Smooth muscle cell (in vitro differentiated cells): ENCODE measurements at regions not wholly inside any gene's neighbourhood (a gene's known extent, or its start where the extent isn't known, plus 50 kb on each side); places are given as distances from the start of the nearest gene placed in this dataset.
A peak's percentile ranks its signal among the peaks of the same experiment; 100 is the strongest.

ENCODE experiments used
- DNase-seq: peaks from one replicate; lab custom pipeline; 2025; ENCODE audit not compliant: unreplicated experiment; lab: John Stamatoyannopoulos, UW
- H2AFZ ChIP-seq: fragments of 200-600 bp; sonication (generic); 2 replicates; pipeline ENCODE4 v1.6.0; 2016; ENCODE audit warnings: antibody characterized with exemption, low read depth, mild to moderate bottlenecking
- H3F3A ChIP-seq: fragments of 200-600 bp; sonication (generic); 2 replicates; pipeline ENCODE4 v1.6.0; 2017; ENCODE audit warnings: antibody characterized with exemption, low read depth
- H3K27ac ChIP-seq: fragments of 200-600 bp; sonication (generic); 2 replicates; pipeline ENCODE4 v1.5.1; 2016; ENCODE audit warnings: low read depth, mild to moderate bottlenecking
- H3K27me3 ChIP-seq: fragments of 200-600 bp; sonication (generic); 2 replicates; pipeline ENCODE4 v1.6.1; 2016; ENCODE audit warnings: low read depth, mild to moderate bottlenecking
- H3K36me3 ChIP-seq: fragments of 200-600 bp; sonication (generic); 2 replicates; pipeline ENCODE4 v1.5.1; 2016; ENCODE audit warnings: low read depth
- H3K4me1 ChIP-seq: fragments of 200-600 bp; sonication (generic); 2 replicates; pipeline ENCODE4 v1.5.1; 2016; ENCODE audit warnings: low read depth
- H3K4me2 ChIP-seq: fragments of 200-600 bp; sonication (generic); 2 replicates; pipeline ENCODE4 v1.6.0; 2016; ENCODE audit warnings: mild to moderate bottlenecking
- H3K4me3 ChIP-seq: fragments of 200-600 bp; sonication (generic); 2 replicates; pipeline ENCODE4 v1.5.1; 2016; ENCODE audit warnings: mild to moderate bottlenecking
- H3K79me2 ChIP-seq: fragments of 200-600 bp; sonication (generic); 2 replicates; pipeline ENCODE4 v1.6.0; 2016; ENCODE audit warnings: low read depth, mild to moderate bottlenecking
- H3K9ac ChIP-seq: fragments of 200-600 bp; sonication (generic); 2 replicates; pipeline ENCODE4 v1.6.0; 2016; ENCODE audit warnings: low read depth
- H3K9me3 ChIP-seq: fragments of 200-600 bp; sonication (generic); replicated peaks from 2 replicates; pipeline ENCODE4 v1.5.1; 2016; ENCODE audit warnings: low read depth
- H4K20me1 ChIP-seq: fragments of 200-600 bp; sonication (generic); 2 replicates; pipeline ENCODE4 v1.6.0; 2016; ENCODE audit warnings: low read depth
- CTCF ChIP-seq: fragments of 200-600 bp; sonication (generic); IDR thresholded peaks from 2 replicates; pipeline ENCODE4 v1.5.1; 2017; ENCODE audit warnings: borderline replicate concordance, mild to moderate bottlenecking, antibody characterized with exemption; ENCODE audit not compliant: insufficient read depth, poor library complexity, severe bottlenecking
- WGBS: methylation state at CpG from one replicate; pipeline ENCODE4 v1.1.7; 2016; ENCODE audit warnings: low lambda C conversion rate; 5-methylcytosine and 5-hydroxymethylcytosine counted together

- Histone ChIP-seq H3K27ac (no peak overlapping the region), H3K36me3 (no peaks in the 10 kb centered on the region), H3K4me2 (no peak overlapping the region), H3K4me3 (no peak overlapping the region), H2AFZ (no peak overlapping the region), H3K79me2 (no peaks in the 10 kb centered on the region), H3K9ac (no peak overlapping the region), H3K9me3 (no peaks in the 10 kb centered on the region), H3K27me3 (no peaks in the 10 kb centered on the region), H3F3A (no peaks in the 10 kb centered on the region), H3K4me1 (no peaks in the 10 kb centered on the region), H4K20me1 (no peaks in the 10 kb centered on the region)
- no peak for DNase-seq
- WGBS = 92% methylated on average over 2 of the region's 2 CpGs
- no peak for TF ChIP-seq CTCF
Measured at GRCh38 chr6:113172531-113172966, 684.6 kb upstream of the MARCKS start.

GRCh38 chr6:113178349-113178748, 678.8 kb upstream of the MARCKS start:
- H3K9ac ChIP-seq = no peak overlapping the region
- no peak overlapping the region for H2AFZ ChIP-seq
- TF ChIP-seq CTCF = no peak
- no peak overlapping the region for H3K27ac ChIP-seq
- H3K9me3 ChIP-seq = no peaks in the 10 kb centered on the region
- H3K4me2 ChIP-seq = no peak overlapping the region
- no peak overlapping the region for H3K4me3 ChIP-seq
- H3K27me3 ChIP-seq = no peaks in the 10 kb centered on the region
- no peaks in the 10 kb centered on the region for H3F3A ChIP-seq
- no peaks in the 10 kb centered on the region for H3K36me3 ChIP-seq
- no peaks in the 10 kb centered on the region for H3K4me1 ChIP-seq
- H3K79me2 ChIP-seq = no peaks in the 10 kb centered on the region
- no peaks in the 10 kb centered on the region for H4K20me1 ChIP-seq
- no peak for DNase-seq

- TF ChIP-seq CTCF = no peak
- no peak overlapping the region for H3K4me3 ChIP-seq
- H3K9ac ChIP-seq = no peak overlapping the region
- 96% methylated on average over 3 of the region's 3 CpGs for WGBS
- H3K4me2 ChIP-seq = no peak overlapping the region
- H3K4me1 ChIP-seq = no peaks in the 10 kb centered on the region
- DNase-seq = no peak
- H3K79me2 ChIP-seq = no peaks in the 10 kb centered on the region
- no peaks in the 10 kb centered on the region for H3K9me3 ChIP-seq
- H3F3A ChIP-seq = peaks cover 5% of the 10 kb centered on the region
- H3K27me3 ChIP-seq = no peaks in the 10 kb centered on the region
- no peak overlapping the region for H3K27ac ChIP-seq
- H2AFZ ChIP-seq = no peak overlapping the region
- H3K36me3 ChIP-seq = no peaks in the 10 kb centered on the region
- no peaks in the 10 kb centered on the region for H4K20me1 ChIP-seq
Measured at GRCh38 chr6:113181164-113181563, 676.0 kb upstream of the MARCKS start.

- DNase-seq = no peak
- H4K20me1 ChIP-seq = no peaks in the 10 kb centered on the region
- no peak overlapping the region for H3K4me3 ChIP-seq
- no peak for TF ChIP-seq CTCF
- H2AFZ ChIP-seq = no peak overlapping the region
- no peaks in the 10 kb centered on the region for H3K9me3 ChIP-seq
- no peak overlapping the region for H3K9ac ChIP-seq
- WGBS = 58% methylated on average over 3 of the region's 3 CpGs
- no peaks in the 10 kb centered on the region for H3K27me3 ChIP-seq
- H3K36me3 ChIP-seq = no peaks in the 10 kb centered on the region
- peaks cover 5% of the 10 kb centered on the region for H3F3A ChIP-seq
- H3K79me2 ChIP-seq = no peaks in the 10 kb centered on the region
- H3K27ac ChIP-seq = peak overlapping the region; percentile 28
- peak overlapping the region; percentile 35 for H3K4me2 ChIP-seq
- H3K4me1 ChIP-seq = no peaks in the 10 kb centered on the region
Measured at GRCh38 chr6:113182370-113183141, 674.6 kb upstream of the MARCKS start.
